GM18867 (cell line): ENCODE measurements at regions not wholly inside any gene's neighbourhood (a gene's known extent, or its start where the extent isn't known, plus 50 kb on each side); places are given as distances from the start of the nearest gene placed in this dataset.

ENCODE experiments used
- ATAC-seq: cut with Tn5 transposase; IDR thresholded peaks from one replicate; pipeline ENCODE4 v1.9.1; 2021; ENCODE audit warnings: mild to moderate bottlenecking, moderate library complexity; ENCODE audit not compliant: unreplicated experiment

DNA sequence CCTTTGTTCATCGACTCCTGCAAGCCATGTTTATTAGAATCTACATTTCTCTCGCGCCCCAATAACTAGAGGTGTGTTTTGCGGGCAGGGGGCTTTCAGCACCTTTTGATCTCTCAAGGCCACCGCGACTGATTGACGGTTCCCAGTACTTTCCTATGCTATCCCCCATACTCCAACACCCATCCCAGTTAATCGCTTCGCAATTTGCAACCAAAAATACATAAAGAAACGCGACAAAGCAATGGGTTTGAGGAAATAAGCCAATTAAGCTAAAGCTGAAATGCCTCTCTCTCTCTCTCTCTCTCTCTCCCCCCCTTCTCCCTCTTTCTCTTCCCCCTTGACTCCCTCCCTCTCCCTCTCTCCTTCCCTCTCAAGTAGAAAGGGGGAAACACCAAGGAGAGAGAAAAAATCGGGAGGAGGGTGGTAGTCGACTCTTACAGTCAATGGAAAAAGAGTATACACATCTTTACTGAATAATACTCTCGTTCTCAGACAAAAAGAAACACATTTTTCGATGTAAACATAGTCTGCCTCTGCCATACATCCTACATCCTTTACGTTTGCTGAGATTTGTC lies 128.0 kb upstream of the DPYD start:
- no peak for ATAC-seq

DNA sequence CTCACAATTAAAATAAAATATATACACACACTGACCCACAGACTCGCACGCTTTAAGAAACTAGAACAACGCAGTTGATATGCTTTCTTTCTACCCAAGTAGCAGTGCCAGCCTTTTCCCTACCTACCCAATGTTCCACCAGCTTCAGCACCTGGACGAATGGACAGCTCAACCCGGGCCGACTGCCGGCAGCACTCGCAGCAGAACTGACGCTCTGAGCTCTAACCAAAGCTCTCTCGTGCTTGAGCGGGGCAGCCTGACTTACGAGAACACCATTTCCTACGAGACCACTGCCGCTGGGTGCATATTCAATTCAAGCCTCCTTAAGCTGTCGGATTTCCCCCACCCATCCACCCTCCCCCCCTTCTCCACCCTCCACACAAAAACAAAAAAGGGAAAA lies 127.4 kb upstream of the DPYD start:
- peak; percentile 83 for ATAC-seq

DNA sequence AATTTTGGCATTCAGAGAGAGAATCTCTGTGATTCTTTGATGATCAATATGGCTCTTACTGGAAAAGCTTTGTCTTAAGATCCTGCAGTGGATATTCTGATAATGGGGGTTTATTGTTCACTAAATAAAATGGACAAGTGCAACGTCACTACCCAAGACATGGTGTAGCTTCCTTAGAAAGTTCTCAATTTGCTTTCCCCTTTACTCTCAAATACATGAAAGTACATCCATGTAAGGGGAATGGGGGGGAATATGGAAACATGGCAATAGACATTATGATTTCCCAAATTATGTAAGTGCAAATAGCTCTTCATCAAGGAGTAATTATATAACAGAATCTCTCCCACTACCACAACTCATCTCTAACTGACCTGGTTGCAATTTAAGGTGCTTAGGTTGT lies 126.3 kb upstream of the DPYD start:
- ATAC-seq, result no peak

DNA sequence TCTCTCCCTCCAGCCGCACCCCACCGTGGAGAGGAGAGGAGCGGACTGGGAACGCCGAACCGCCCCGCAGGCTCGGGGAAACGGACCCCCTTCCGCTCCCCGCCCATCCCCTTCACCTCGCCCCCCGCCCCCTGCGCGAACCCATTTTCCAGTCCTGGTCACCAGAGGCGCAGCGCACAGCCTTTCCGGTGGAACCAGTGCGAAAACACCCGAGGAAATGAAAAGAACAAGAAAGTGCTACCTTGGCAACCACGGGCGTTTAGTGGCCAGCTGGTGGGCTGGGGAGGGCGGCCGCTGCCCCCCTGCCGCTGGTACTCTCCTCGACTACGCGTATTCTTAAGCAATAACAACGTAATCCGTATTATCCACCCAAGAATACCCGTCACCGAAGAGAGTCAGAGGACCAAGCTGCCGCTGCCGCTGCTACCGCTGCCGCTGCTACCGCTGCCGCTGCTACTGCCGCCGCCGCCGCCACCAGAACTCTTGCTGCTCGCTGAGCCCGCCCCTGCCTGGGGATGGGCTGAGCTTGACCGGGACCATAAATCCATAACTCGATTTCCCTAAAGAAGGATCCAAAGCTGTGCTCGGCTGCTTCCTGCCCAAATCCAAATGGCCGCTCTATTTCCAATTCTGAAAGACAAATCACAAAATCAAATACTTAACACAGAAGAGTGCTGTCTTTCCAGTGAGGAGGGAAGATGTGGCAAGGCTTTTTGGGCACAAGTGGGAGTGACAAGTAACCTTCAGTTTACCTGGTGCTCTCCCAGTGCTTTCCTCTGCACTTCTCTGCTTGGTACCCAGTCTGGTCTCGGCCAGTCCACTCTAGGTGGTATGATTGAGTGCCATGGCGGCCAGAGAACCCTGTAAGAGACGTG lies 125.2 kb upstream of the DPYD start:
- ATAC-seq, result no peak

DNA sequence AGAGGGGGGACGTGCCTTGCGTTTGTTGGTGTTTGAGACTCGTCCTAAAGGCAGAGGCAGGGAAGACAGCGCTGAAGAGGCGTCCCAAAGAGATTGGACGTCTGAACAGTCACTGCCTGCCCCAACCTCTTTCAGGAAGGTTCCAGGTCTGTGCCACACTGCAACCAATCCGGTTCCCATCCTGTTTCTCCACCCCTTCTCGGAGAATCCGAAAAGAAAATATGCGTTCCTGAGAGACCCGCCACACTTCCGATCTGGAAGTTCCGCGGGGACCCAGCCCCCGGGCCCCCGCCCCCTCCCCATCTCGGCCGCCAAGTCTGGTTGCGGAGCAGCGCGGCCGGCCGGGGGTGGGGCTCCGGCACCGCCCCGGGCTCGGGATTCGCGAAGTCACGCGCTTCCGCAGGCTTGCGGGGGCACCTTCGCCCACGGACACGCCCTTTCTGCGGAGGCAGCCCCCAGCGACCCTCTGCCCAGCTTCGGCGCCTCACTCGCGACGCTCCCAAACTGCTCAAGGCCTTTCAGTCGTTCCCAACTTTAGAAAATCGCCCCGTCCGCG lies 124.5 kb upstream of the DPYD start:
- no peak for ATAC-seq

DNA sequence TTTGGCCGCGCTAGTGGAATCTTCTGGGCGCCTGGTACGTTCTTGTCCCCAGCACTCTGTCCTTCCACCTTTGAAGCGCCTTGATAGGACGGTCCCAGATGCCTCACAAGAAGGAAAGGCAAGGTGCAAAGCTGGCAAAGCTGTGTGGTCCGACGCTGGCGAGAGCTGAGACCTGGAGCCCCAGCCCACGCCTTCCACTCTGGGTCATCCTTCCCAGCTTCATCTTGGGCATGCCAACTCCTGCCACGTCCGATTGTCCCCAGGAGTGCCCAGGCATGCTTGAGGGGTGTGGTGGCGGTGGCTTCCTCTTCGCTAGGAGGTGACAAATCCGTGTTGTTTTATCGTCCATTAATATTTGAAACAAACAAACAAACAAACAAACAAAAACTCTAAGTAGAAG lies 123.9 kb upstream of the DPYD start:
- no peak for ATAC-seq

DNA sequence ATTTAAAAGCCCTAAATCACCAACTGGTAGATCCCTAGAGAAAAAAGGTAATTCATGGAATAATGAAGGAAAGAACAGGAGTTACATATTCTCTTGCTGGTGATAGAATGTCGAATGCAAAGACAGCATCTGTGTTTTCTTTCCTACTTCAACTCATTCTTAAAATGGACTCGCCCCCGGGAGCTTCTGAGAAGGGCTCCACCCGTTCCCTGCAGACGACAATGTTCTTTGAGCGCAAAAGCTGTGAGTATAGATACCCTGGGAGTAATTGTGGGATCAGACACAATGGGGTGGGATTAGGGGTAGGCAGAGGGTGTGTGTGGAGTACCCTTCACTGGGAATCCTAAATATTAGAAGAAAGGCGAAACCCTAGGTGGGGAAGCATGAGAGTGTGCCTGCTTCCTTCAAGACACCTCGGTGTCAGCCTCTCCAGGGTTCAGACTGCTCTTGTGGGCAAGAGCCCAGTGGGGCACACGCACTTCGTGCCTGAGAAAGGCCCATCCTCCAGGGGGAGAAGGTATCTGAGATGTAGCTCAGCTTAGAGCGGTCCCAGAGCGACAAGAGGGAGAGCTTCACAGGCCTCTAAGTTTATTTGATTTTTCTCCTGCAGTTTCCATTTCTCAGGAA lies 123.3 kb upstream of the DPYD start:
- ATAC-seq, result no peak

DNA sequence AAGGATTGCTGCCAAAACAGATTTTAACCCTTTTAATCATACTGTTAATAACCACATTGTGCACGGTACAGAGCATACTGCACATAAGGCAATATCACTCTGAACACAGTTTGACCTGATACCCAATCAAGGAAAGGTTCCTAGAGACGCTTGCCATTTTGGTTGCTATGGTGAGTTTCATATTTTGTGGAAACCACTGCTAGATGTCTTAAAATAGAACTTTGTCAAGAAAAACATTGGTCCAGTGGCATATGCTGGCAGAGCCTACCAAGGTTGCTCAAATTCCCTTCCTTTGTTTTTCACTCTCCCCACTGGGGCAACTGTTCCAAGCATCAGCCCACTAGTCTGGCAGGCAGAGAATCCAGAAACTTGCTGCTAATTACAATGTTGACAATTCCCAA lies 114.8 kb upstream of the DPYD start:
- no peak for ATAC-seq

DNA sequence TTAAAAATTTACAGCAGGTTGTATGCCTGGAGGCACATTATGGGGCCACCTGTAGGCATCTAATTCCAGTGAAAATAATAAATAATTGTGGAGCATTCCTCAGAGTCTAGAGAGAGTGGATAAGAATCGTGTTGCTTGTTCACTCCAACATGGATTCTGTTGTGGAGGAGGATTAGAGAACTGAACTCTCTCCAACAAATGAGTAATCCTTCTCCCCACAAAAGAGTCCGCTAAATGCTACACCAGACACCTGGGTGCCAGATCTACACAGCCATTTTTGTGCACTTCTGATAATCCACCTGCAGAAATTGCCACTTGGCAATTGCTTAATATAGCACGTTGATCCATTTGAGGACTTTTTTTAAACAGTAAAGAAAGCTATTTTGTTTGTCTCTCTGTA lies 113.7 kb upstream of the DPYD start:
- ATAC-seq, result no peak

DNA sequence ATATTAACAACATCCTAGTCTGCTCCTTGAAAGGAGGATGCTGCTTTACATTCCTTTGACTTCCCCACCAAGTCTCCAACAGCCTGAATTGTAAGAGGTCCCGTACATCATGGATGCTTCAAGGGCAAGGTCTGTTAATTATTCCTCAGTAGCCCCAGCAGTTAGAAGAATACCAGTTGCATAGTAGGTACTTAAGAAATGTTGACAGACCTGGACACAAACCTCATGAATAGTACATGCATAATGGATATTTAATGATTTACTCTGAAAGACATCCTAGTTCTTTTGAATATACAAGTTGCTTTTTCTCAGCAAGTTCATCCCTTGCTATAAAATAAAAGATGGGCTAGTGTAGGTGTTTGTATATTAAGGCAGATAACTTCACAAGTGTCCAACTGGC lies 112.1 kb upstream of the DPYD start:
- ATAC-seq, result no peak

DNA sequence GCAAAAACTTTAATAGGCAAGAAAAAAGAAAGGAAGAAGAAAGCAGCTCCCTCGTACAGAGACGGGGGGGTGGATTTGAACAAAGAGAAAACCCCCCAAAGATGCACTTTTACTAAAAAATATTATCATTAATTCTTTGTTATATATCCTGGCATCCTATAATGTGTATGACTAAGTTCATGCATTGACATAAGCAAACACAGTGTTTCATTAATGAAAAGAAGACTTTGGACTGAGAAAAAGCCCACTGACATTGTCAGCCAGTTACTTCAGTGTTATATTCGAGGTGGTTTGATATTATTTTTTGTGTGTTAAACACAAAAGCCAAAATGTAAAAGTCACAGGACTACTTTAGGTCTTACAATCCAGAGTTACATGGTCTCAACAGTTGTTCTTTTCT lies 110.1 kb upstream of the DPYD start:
- no peak for ATAC-seq

DNA sequence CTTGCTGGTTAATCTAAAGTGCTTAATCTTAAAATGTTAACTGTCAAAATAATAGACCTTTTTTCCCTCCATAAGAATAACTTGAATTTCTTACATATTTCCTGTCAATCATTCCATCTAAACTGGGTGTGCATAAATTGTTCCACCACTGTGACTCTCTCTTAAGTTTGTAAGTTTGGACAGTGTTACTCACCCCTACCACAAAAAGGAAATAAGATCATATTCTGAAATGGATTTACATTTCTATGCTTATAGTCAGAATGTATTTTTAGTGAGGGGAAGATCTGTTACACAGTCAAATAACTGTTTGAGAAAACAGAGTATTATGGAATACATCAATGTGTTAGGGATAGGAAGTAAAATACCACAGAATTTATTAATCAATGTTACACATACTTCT lies 109.6 kb upstream of the DPYD start:
- no peak for ATAC-seq

DNA sequence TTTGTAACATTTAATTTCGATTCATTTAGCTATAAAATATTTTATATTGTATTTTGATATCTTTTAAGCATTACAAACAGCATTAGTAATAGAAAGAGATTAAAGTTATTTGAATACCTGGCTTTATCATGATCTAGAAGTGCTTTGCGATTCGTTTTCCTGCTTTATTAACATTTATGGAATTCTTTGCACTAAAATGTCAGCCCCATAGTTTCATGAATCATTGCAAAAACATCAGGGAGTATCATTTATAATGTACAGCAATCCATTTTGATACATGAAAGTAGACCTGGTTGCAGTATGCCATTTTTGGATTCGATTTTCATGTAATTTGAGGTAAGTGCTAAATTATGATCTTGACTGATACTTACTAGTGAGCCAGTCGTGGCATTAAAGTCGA lies 108.0 kb upstream of the DPYD start:
- ATAC-seq, result no peak

DNA sequence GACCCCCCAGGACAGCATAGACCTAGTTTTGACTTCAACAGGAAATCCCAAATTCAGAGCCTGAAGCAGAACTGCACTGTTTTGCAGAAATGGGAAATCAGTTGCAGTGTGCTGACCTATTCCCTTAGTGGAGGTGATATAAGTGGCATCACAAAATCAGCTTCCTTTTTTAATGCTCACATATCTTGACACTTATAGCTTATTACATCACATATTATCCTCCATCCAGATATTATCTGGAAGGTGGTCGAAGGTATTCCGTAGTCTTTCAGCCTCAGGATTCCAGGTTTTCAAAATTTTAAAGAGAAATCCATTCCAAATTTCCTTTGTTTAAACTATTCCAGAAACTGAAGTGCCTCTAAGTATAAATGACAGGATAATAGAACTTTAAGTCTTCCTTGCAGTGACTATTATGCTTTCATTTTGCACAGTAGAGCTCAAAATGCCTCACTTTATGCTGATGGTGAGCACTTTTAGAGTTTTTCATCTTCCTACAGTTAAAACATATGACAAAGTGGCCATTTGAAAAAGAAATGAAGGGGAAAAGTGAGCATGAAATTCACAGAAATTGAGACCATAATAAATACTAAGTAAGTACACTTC lies 106.4 kb upstream of the DPYD start:
- no peak for ATAC-seq

DNA sequence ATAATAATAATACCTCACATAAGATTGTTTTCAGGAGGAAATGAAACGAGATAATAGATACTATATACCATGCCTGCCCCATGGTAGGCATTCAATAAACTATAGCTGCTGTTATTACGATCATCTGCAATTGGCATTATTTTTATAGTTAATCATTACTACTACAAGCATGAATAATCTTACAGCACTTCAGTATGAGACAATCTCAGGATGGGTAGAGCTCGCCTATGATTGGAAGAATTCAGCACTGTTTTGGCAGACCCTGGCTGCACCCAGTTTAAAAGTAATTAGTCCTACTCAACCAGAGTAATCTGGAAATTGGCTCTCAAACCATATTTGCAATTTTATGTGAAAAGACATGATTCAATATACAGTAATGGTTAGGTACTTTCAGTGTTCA lies 105.0 kb upstream of the DPYD start:
- no peak for ATAC-seq

DNA sequence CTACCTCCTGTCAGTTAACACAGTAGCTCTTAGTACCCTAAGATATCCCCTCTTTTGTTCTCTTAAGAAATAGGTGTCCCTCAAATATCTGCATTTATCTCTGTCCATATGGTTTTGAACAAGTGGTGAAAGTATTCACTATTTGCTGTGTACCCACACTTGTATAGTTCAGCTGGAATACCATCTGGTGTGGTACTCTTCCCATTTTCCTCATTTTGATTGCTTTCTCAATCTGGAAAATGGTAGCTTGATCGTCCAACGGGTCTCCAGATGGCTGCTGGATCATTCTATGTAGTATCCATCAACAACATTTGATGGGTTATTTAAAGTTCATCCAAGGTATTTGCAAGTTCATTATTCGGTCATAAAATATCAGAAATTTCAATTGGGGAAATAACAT lies 100.3 kb upstream of the DPYD start:
- ATAC-seq, result no peak

DNA sequence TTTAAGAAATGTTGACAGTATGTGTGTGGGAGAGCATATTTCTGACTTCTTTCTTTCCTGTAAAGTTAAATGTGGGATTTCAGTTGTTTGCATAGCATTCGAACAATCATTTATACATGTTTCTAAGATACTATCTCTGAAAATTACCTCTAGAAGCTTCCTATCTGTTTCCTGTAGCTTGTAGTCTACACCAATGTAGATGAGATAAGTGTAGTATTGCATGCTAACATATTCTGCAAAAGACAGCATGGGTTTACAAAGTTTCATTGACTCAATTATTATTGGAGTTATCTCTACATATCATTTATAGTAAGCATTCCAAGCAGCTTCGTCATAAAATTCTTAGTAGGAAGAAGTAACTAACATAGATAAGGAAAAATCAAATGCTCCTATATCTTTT lies 98.9 kb upstream of the DPYD start:
- no peak for ATAC-seq

DNA sequence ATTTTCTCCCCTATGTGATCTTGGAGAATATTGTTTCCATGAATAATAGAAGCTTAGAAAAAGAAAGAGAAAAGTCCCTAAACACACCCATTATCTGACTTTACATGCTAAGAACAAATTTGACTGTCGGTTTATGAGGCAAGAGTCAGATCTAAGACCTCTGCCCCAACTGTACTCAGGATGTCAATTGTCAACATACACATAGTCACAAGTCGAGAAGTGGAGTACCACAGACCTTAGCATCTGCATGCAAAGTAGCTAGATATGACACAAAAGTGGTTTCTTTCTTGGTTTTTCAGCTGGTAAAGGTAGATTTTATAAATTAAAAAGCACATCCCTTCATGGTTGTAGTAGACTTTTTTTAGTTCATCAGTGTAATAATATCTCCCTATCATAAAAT lies 97.2 kb upstream of the DPYD start:
- ATAC-seq, result no peak

DNA sequence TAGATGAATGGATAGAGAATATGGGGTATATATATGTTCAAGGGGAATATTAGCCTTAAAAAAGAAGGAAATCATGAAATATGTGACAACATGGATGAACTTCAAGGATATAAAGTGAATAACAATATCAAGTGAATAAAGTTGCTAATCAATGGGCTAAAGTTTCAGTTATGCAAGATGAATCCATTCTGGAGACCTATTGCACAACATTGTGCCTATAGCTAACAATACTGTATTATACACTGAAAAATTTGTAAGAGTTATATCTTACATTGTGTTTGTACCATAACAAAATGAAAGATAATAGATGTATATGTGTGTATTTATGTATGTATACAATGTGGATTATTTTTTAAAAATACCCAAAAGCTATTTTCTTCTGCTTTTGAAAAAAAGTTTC lies 96.3 kb upstream of the DPYD start:
- no peak for ATAC-seq

DNA sequence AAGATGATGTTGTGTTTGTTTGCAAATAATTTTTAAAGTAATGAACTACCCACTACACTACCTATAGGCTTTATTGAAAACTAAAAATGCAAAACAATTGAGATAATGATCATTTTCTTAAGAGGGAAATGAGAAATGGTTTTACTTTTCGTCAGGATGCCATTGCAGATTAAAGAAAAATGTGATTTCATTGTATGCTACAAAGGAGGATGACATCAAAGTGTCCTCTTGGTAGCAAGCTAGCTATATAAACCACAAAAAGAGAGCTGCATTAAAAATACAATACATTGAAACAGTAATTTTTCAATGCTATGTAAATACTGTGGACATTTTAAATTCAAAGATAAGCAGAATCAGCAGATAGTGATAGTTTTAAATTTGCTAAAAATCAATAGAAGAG lies 87.5 kb upstream of the DPYD start:
- ATAC-seq, result no peak

DNA sequence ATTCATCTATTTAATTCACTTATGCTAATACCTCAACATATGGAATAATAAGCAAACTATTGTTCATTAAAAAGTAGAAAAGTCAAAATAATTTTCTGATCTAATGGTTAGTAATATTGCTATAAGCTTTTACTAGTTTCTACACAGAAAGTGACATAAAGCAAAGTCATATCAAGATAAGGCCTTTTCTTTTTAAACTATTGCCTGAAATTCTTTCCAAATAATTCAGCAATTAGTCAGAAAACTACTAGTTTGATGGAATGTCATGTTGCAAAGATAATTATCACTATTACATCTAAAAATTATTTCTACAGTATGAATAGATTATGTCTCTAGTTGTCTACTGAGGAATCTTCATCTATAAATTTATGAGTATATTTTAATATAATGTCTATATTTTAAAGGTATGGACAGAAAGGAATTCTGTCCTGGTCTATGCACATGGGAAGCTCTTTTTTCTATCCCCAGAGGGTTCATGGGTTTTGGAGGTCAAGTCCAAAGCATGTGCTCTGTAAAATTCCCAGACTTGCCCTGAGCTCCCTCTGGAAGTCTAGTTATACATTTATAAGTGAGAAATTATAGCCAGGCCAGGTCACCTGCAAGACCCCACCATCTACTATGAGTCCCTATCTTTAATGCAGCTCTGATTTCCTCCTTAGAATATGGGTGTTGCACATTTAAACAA lies 84.6 kb upstream of the DPYD start:
- no peak for ATAC-seq
